ENCODE measurements at regions not wholly inside any gene's neighbourhood (a gene's known extent, or its start where the extent isn't known, plus 50 kb on each side); places are given as distances from the start of the nearest gene placed in this dataset.

DNA sequence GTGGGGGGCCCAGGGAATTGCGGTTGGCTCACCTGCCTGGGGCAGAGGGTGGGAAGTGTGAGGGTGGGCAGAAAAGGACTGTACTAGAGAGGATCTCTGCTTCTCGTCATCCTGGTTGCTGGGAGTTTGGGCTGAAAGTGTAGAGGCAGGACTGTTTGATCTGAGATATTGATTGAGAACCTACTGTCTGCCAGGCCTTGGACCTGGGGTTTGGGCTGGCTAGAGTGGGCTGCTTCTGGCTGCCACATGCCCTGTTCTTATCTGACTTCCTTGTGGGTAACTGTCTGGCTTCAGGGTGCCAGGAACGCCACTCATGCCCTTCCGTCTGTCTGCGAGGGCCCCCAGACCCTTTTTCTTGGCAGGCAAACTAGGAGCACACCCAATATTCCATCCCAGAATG lies 200.9 kb downstream of the FOXD2 start:
- TF ChIP-seq, protein P1, sequence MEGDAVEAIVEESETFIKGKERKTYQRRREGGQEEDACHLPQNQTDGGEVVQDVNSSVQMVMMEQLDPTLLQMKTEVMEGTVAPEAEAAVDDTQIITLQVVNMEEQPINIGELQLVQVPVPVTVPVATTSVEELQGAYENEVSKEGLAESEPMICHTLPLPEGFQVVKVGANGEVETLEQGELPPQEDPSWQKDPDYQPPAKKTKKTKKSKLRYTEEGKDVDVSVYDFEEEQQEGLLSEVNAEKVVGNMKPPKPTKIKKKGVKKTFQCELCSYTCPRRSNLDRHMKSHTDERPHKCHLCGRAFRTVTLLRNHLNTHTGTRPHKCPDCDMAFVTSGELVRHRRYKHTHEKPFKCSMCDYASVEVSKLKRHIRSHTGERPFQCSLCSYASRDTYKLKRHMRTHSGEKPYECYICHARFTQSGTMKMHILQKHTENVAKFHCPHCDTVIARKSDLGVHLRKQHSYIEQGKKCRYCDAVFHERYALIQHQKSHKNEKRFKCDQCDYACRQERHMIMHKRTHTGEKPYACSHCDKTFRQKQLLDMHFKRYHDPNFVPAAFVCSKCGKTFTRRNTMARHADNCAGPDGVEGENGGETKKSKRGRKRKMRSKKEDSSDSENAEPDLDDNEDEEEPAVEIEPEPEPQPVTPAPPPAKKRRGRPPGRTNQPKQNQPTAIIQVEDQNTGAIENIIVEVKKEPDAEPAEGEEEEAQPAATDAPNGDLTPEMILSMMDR (conservative IDR thresholded peaks at IDR 0.05; ENCODE audit: low read depth, low read length): no peak
- TF ChIP-seq EZH2 (IDR thresholded peaks at IDR 0.05; ENCODE audit: low read length, unreplicated experiment) (no peak), EZH2phosphoT487 (IDR thresholded peaks at IDR 0.05; ENCODE audit: borderline replicate concordance, low read length) (no peak)
